SK-N-MC (cell line): ENCODE measurements at regions not wholly inside any gene's neighbourhood (a gene's known extent, or its start where the extent isn't known, plus 50 kb on each side); places are given as distances from the start of the nearest gene placed in this dataset.

ENCODE experiments used
- EZH2 ChIP-seq: fragments of 200-600 bp; sonication (generic); IDR thresholded peaks from one replicate; pipeline ENCODE4 v1.6.1; 2017; ENCODE audit warnings: antibody characterized with exemption
- POLR2AphosphoS5 ChIP-seq: IDR thresholded peaks from 2 replicates; pipeline ENCODE4 v1.6.1; 2012; ENCODE audit warnings: mild to moderate bottlenecking, low read depth, low read length, borderline replicate concordance

GRCh38 chr2:41867553-41867952, 180.3 kb upstream of the PKDCC start:
- TF ChIP-seq EZH2 (no peak), POLR2AphosphoS5 (no peak)
